Astrocyte of the spinal cord (primary cell): ENCODE measurements at regions not wholly inside any gene's neighbourhood (a gene's known extent, or its start where the extent isn't known, plus 50 kb on each side); places are given as distances from the start of the nearest gene placed in this dataset.

ENCODE experiments used
- DNase-seq: peaks from one replicate; pipeline ENCODE4 v3.0.0; 2011; ENCODE audit warnings: low read depth, low spot score
- H3K4me3 ChIP-seq: 2 replicates; pipeline ENCODE4 v1.5.1; 2011; ENCODE audit warnings: low read depth, mild to moderate bottlenecking, low read length, moderate library complexity
- CTCF ChIP-seq: IDR thresholded peaks from 2 replicates; pipeline ENCODE4 v1.5.1; 2012; ENCODE audit warnings: low read depth, mild to moderate bottlenecking, low read length, inconsistent platforms
- in situ Hi-C: cut with HindIII; loops from 2 replicates; pipeline ENCODE4 v1.10.0; 2017; ENCODE audit warnings: low sequenced_read_pairs

GRCh38 chr1:30415171-30415940 lies 308.0 kb downstream of the MATN1 start:
- H3K4me3 ChIP-seq: no peak overlapping the region
- no peak for TF ChIP-seq CTCF
- in situ Hi-C loops: no loop called here
- DNase-seq: no peak

GRCh38 chr1:30414851-30415165 lies 308.6 kb downstream of the MATN1 start:
- in situ Hi-C loops: no loop called here
- DNase-seq: no peak
- no peak overlapping the region for H3K4me3 ChIP-seq
- no peak for TF ChIP-seq CTCF

GRCh38 chr1:30414086-30414850 lies 309.1 kb downstream of the MATN1 start:
- in situ Hi-C loops: no loop called here
- H3K4me3 ChIP-seq: no peak overlapping the region
- no peak for TF ChIP-seq CTCF
- DNase-seq: no peak

- in situ Hi-C loops: no loop called here
- no peak for TF ChIP-seq CTCF
- H3K4me3 ChIP-seq: no peak overlapping the region
- no peak for DNase-seq
These were observed 309.8 kb downstream of the MATN1 start for GRCh38 chr1:30413606-30414005.

- H3K4me3 ChIP-seq: no peak overlapping the region
- no peak for DNase-seq
- no peak for TF ChIP-seq CTCF
- in situ Hi-C loops: no loop called here
These were observed 310.3 kb downstream of the MATN1 start for GRCh38 chr1:30413111-30413440.

GRCh38 chr1:30412241-30413110 lies 310.9 kb downstream of the MATN1 start:
- no peak for TF ChIP-seq CTCF
- no peak for DNase-seq
- H3K4me3 ChIP-seq: no peak overlapping the region
- in situ Hi-C loops: no loop called here
